ENCODE measurements at regions not wholly inside any gene's neighbourhood (a gene's known extent, or its start where the extent isn't known, plus 50 kb on each side); places are given as distances from the start of the nearest gene placed in this dataset.

DNA sequence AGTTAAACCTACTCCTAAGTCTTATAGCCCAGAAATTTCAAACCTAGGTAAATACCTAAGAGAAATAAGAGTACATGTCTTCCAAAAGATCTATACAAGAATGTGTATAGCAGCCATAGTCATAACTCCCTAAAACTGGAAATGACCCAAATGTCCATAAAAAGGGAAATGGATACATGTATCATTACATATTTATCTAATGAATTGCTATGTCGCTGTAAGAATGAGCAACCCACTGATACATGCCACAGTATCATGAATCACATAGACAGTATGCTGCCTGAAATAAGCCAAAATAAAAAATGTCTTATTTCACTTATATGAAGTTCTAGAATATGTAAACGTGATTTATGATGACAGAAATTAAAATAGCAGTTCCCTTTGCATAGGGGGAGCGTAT lies 679.5 kb downstream of the MAFB start:
- TF ChIP-seq, protein P1, sequence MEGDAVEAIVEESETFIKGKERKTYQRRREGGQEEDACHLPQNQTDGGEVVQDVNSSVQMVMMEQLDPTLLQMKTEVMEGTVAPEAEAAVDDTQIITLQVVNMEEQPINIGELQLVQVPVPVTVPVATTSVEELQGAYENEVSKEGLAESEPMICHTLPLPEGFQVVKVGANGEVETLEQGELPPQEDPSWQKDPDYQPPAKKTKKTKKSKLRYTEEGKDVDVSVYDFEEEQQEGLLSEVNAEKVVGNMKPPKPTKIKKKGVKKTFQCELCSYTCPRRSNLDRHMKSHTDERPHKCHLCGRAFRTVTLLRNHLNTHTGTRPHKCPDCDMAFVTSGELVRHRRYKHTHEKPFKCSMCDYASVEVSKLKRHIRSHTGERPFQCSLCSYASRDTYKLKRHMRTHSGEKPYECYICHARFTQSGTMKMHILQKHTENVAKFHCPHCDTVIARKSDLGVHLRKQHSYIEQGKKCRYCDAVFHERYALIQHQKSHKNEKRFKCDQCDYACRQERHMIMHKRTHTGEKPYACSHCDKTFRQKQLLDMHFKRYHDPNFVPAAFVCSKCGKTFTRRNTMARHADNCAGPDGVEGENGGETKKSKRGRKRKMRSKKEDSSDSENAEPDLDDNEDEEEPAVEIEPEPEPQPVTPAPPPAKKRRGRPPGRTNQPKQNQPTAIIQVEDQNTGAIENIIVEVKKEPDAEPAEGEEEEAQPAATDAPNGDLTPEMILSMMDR (IDR thresholded peaks at IDR 0.05): no peak
- no peak for TF ChIP-seq POLR2A (IDR thresholded peaks at IDR 0.05)
- TF ChIP-seq POLR2AphosphoS5 (IDR thresholded peaks at IDR 0.05): no peak
- TF ChIP-seq EP300 (IDR thresholded peaks at IDR 0.05): no peak
